Dendritic cell treated with granulocyte-macrophage colony-stimulating factor and Interleukin-4, amounts not matched to agents 40 ng/mL and 50 ng/mL, for 4 days (primary cell): ENCODE measurements at regions not wholly inside any gene's neighbourhood (a gene's known extent, or its start where the extent isn't known, plus 50 kb on each side); places are given as distances from the start of the nearest gene placed in this dataset.
"Not testable (repeated sequence)": the region's sequence is repeated elsewhere in the genome, so short reads cannot be mapped to it uniquely, and the experiment has no call there.

ENCODE experiments used
- H3K27ac Mint-ChIP-seq: one replicate; pipeline ENCODE4 v1.8.0; 2022; ENCODE audit warnings: mild to moderate bottlenecking, mixed read lengths
- H3K27me3 Mint-ChIP-seq: one replicate; pipeline ENCODE4 v1.8.0; 2022; ENCODE audit warnings: mild to moderate bottlenecking, mixed read lengths
- H3K36me3 Mint-ChIP-seq: one replicate; pipeline ENCODE4 v1.8.0; 2022; ENCODE audit warnings: low read depth, mixed read lengths
- H3K4me1 Mint-ChIP-seq: one replicate; pipeline ENCODE4 v1.8.0; 2022; ENCODE audit warnings: low read depth, mixed read lengths
- H3K4me3 Mint-ChIP-seq: one replicate; pipeline ENCODE4 v1.8.0; 2022; ENCODE audit warnings: mild to moderate bottlenecking, moderate library complexity, mixed read lengths
- H3K9me3 Mint-ChIP-seq: one replicate; pipeline ENCODE4 v1.8.0; 2022; ENCODE audit warnings: mixed read lengths
- intact Hi-C: fragments of 100-400 bp; cut with micrococcal nuclease; formaldehyde crosslinking; loops from one replicate; pipeline ENCODE4 v1.15.0; 2022

DNA sequence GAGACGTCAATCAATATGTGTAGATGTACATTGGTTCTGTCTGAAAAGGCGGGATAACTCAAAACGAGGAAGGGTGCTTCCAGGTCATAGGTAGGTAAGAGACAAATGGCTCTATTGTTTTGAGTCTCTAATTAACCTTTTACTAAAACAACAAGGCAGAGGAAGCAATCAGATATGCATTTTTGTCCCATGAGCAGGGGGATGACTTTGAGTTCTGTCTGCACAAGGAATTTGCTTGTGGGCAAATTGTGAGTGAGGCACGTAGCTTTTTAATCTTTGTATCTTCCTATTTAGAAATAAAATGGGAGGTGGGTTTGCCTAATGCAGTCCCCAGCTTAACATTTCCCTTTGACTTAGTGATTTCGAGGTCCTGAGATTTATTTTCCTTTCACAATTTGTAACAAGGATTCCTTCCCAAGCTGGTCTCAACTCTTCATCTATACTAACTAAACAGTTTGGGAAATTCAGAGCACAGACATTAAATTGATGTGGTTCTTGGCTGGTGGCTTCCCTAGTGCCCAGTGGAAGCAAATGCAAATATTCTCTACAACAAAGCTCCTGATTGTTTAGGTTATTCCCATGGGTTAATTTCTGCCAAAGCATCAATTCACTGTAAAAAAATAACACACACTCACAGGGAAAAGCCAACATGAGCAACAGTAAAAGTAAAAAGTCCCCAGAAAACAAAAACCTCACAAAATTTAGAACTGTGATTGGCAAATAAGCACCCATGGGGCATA lies 738.8 kb upstream of the SGO1 start:
- H3K4me3 Mint-ChIP-seq, result no peak overlapping the region

DNA sequence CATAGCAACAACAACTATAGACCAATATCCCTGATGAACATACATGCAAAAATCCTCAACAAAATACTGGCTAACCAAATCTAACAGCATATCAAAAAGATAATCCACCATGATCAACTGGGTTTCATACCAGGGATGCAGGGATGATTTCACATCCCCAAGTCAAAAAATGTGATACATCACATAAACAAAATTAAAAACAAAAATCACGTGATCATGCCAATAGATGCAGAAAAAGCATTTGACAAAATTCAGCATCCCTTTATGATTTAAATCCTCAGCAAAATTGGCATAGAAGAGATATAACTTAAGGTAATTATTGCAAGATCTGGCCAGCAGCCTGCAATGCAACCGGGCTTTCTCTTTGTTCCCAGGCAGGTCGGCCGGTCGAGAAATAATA lies 735.1 kb upstream of the SGO1 start:
- H3K9me3 Mint-ChIP-seq, result peaks cover 72% of the 10 kb centered on the region
- H3K4me1 Mint-ChIP-seq, H3K36me3 Mint-ChIP-seq, intact Hi-C loops, H3K4me3 Mint-ChIP-seq, H3K27ac Mint-ChIP-seq, H3K27me3 Mint-ChIP-seq: not testable (repeated sequence)

More for the DNA sequence above, 738.8 kb upstream of the SGO1 start:
- Mint-ChIP-seq H3K27ac (no peak overlapping the region), H3K9me3 (peaks cover 39% of the 10 kb centered on the region), H3K36me3 (no peaks in the 10 kb centered on the region), H3K27me3 (no peaks in the 10 kb centered on the region), H3K4me1 (no peaks in the 10 kb centered on the region)
- intact Hi-C loops, result no loop called here

DNA sequence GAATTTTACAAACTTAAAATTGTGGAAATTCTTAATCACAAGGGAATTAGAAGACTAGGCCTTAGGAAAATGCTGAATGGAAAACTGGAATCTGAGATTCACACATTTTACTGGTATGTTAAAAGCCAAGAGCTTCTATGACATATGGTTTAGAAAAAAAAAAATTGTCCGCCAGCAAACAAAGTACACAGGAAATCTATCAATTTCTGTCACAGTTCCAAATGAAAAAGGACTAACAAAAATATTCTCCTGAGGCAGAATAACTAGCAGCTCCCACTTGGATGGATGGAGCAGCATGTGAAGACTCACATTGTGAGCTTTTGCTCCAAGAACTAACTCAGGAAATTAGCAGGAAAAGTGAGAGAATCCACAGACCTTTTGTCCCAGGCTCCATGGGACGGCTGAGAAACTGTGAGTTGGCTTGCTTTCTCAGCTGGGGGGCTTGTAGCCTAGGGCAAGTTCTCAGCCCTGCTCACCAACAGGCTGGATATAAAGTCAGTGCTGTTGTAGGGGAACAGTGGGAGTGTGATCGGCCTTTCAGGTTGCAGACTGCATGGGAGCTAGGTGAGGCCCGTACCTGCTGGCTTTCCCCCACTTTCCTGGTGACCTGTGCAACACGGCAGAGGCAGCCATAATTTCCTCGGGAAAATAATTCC lies 731.1 kb upstream of the SGO1 start:
- peaks cover 57% of the 10 kb centered on the region for H3K9me3 Mint-ChIP-seq
- no peaks in the 10 kb centered on the region for H3K36me3 Mint-ChIP-seq
- no peaks in the 10 kb centered on the region for H3K27me3 Mint-ChIP-seq
- intact Hi-C loops, result no loop called here
- H3K27ac Mint-ChIP-seq, result no peak overlapping the region
- no peak overlapping the region for H3K4me3 Mint-ChIP-seq
- H3K4me1 Mint-ChIP-seq, result no peaks in the 10 kb centered on the region

DNA sequence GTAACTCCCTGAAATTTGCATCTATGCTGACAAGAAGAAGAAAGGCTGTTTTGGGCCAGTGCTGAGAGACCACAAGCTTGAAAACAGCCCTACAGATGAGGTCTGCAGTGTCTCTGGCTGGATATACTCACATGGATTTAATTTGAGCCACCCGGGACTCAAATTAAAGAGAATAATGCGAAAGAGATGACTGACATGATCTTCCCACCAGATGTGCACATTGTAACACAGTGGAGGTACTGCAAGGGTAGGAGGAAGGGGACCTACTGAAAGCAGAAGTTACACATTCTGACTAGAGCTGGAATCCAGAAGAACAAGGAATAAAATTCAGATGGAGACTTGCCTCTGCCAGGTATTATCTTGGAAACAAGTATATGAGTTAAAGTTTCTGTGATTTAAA lies 728.3 kb upstream of the SGO1 start:
- H3K36me3 Mint-ChIP-seq, result no peaks in the 10 kb centered on the region
- no peak overlapping the region for H3K4me3 Mint-ChIP-seq
- H3K4me1 Mint-ChIP-seq, result no peaks in the 10 kb centered on the region
- H3K27me3 Mint-ChIP-seq, result no peaks in the 10 kb centered on the region
- intact Hi-C loops, result no loop called here
- H3K9me3 Mint-ChIP-seq, result peaks cover 31% of the 10 kb centered on the region
- no peak overlapping the region for H3K27ac Mint-ChIP-seq

DNA sequence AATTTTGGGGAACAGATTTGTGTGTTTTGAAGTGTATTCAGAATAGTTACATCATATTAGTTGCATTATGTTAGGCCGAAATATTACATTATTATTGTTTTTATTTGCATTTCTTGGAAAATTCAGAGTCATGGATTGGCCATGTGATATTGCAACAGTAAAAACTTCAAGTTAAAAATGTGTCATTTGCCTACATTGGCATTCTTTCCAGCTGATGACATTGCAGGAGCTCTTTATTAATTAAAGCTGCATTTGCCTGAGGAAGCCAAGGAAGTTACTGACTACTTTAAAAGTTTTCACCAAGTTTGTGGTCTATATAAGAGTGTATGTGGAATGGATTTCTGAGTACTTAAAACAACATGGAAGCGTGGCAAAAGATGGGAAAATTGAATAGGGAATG lies 726.4 kb upstream of the SGO1 start:
- peaks cover 12% of the 10 kb centered on the region for H3K9me3 Mint-ChIP-seq
- no peaks in the 10 kb centered on the region for H3K27me3 Mint-ChIP-seq
- no peaks in the 10 kb centered on the region for H3K4me1 Mint-ChIP-seq
- intact Hi-C loops, result no loop called here
- H3K27ac Mint-ChIP-seq, result no peak overlapping the region
- H3K36me3 Mint-ChIP-seq, result no peaks in the 10 kb centered on the region
- H3K4me3 Mint-ChIP-seq, result no peak overlapping the region

DNA sequence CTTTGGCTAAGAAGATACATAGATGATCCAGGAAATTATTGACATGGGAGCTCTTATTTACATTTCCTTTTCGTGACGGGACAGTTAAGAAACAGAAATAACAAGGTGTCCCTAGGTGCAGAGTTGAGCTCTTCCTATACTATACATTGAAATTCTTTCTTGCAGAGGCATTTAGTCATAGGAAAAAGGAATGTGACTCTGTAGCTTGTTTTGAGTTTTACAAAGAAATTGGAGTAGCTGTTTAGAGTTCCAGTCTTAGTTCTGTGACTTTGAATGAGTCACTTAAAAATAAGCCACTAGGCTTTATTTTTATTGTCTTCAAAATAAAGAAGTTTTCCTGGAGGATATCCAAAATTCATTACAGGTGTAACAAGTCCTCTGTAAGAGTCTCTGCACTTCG lies 723.5 kb upstream of the SGO1 start:
- Mint-ChIP-seq H3K4me3 (no peak overlapping the region), H3K36me3 (no peaks in the 10 kb centered on the region)
- intact Hi-C loops, result no loop called here

DNA sequence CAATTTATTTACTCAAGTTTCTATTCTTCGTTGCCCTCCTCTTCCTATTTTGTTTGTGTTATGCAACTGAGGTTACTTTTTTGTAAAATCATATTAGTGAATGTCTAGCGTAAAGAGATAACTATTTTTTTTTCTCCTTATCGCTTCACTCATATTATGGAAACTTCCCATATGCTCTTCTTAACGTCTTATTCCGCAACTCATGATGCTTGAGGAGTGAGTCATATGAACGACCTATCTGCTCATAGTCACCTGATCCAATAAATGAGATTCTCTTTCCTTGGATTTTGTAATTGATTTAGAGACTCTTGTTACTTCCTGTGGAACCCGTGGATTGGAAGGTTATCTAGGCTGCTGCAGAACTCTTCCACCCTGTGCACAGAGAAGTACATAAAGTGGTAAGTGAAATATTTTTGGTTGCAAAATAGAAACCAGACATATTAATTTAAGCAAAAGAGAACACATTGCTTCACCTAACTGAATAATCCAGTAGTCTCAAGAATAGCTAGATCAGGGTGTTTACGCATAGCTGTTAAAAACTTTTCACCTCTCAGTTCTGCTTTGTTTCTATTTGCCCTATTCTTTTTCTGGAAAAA lies 719.3 kb upstream of the SGO1 start:
- Mint-ChIP-seq H3K27me3 (no peaks in the 10 kb centered on the region), H3K36me3 (no peaks in the 10 kb centered on the region), H3K9me3 (peaks cover 40% of the 10 kb centered on the region), H3K4me3 (no peak overlapping the region), H3K4me1 (no peaks in the 10 kb centered on the region), H3K27ac (no peak overlapping the region)
- intact Hi-C loops, result no loop called here

More for the DNA sequence above, 723.5 kb upstream of the SGO1 start:
- Mint-ChIP-seq H3K27me3 (no peaks in the 10 kb centered on the region), H3K27ac (no peak overlapping the region), H3K9me3 (peaks cover 10% of the 10 kb centered on the region), H3K4me1 (no peaks in the 10 kb centered on the region)

DNA sequence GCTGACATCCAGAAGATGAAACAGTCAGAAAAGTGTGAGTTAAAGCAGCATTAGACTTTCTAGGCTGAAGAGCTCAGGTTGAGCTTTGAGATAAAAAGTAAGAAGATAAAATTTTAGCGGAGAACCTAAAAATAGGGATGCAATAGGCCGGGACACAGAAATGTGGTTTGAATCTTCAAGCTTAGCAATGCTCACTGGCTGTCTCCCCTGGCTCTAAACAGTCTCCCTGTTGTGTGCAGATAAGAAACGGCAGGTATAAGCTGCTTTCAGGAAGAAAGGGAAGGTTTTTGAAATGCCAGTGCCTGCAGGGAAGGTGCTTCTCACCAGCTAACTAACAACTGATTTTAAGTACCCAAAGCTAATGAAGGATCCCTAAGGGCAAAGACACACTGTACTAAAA lies 718.7 kb upstream of the SGO1 start:
- Mint-ChIP-seq H3K36me3 (no peaks in the 10 kb centered on the region), H3K4me3 (no peak overlapping the region), H3K27ac (no peak overlapping the region), H3K4me1 (no peaks in the 10 kb centered on the region), H3K9me3 (peaks cover 46% of the 10 kb centered on the region), H3K27me3 (no peaks in the 10 kb centered on the region)
- intact Hi-C loops, result no loop called here

DNA sequence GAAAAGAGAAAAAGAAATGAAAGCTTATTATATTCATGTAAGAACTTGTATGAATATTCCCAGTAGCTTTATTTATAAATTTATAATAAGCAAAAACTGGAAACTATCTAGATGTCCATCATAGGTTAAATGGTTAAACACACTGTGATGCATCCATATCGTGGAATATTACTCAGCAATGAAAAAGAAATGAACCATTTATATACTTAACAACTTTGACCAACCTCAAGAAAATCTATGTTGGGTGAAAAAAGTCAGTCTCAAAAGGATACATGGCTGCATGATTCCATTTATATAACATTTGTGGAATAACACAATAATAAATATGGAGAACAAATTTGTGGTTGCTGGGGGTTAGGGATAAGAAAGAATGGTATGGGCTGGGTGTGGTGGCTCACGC lies 713.0 kb upstream of the SGO1 start:
- peaks cover 64% of the 10 kb centered on the region for H3K9me3 Mint-ChIP-seq
- no peaks in the 10 kb centered on the region for H3K27me3 Mint-ChIP-seq
- no peak overlapping the region for H3K4me3 Mint-ChIP-seq
- intact Hi-C loops, result no loop called here
- H3K36me3 Mint-ChIP-seq, result no peaks in the 10 kb centered on the region
- no peaks in the 10 kb centered on the region for H3K4me1 Mint-ChIP-seq
- H3K27ac Mint-ChIP-seq, result no peak overlapping the region

DNA sequence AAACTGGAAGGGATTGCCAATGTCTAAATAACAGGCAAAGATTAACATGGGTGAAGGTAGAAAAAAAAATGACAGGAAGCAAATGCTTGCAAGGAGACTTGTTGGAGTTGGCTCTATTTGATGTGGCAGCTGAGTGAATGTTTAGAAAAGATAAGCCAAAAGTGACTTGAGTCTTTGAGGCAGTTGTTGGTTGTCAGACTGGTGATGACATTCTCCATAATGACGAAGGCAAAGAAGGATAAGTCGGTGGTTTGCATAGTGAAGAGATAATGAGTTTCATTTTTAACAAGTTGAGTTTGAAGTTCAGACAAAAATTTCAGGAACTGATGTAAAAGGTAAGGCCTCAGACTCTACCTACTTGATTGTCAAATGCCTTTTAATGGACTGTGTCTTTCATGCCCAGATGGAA lies 704.1 kb upstream of the SGO1 start:
- no peak overlapping the region for H3K27ac Mint-ChIP-seq
- no peak overlapping the region for H3K4me3 Mint-ChIP-seq
- peaks cover 48% of the 10 kb centered on the region for H3K9me3 Mint-ChIP-seq
- H3K36me3 Mint-ChIP-seq, result no peaks in the 10 kb centered on the region
- H3K27me3 Mint-ChIP-seq, result no peaks in the 10 kb centered on the region
- intact Hi-C loops, result no loop called here
- H3K4me1 Mint-ChIP-seq, result no peaks in the 10 kb centered on the region

DNA sequence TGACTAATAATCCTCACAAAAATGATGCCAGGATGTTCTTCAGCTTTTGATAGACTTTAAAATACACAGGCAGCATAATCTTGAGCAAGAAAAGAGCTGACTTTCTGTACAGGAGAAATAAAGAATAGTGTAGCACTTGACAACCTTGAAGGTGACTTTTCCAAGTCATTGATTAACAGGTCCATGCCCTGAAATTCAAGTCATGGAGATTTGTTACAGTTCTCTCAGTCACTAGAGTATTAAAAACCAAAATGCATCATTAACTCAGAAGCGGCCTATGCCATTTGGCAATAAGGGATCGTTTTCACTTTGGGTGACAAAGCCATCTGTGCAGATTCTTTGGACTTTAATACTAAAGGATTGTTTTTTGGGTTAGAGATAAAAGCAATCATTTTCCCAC lies 692.7 kb upstream of the SGO1 start:
- intact Hi-C loops, result no loop called here
- H3K36me3 Mint-ChIP-seq, result no peaks in the 10 kb centered on the region
- H3K9me3 Mint-ChIP-seq, result peaks cover 54% of the 10 kb centered on the region
- H3K27ac Mint-ChIP-seq, result no peak overlapping the region
- no peaks in the 10 kb centered on the region for H3K27me3 Mint-ChIP-seq
- no peaks in the 10 kb centered on the region for H3K4me1 Mint-ChIP-seq
- no peak overlapping the region for H3K4me3 Mint-ChIP-seq

DNA sequence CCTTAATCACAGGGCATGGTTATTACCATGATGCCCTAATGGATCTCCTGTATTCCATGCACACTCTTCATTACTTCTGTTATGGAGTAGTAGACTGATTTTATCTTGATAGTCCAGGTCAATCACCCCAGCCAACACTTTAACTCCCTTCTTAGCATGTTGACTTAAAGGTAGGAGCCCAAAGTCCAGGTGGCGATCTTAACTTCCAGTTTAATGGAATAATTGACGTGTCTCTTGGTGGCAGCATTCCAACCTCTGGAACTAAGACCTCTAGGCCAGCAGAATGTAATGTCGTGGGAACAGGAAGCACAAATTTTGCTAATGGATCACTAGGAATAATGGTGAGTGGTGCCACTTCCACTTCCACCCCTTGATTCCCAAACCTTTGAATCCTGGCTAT lies 687.2 kb upstream of the SGO1 start:
- intact Hi-C loops, result no loop called here
- Mint-ChIP-seq H3K9me3 (peaks cover 48% of the 10 kb centered on the region), H3K27ac (no peak overlapping the region), H3K27me3 (no peaks in the 10 kb centered on the region), H3K4me3 (no peak overlapping the region), H3K36me3 (no peaks in the 10 kb centered on the region), H3K4me1 (no peaks in the 10 kb centered on the region)

DNA sequence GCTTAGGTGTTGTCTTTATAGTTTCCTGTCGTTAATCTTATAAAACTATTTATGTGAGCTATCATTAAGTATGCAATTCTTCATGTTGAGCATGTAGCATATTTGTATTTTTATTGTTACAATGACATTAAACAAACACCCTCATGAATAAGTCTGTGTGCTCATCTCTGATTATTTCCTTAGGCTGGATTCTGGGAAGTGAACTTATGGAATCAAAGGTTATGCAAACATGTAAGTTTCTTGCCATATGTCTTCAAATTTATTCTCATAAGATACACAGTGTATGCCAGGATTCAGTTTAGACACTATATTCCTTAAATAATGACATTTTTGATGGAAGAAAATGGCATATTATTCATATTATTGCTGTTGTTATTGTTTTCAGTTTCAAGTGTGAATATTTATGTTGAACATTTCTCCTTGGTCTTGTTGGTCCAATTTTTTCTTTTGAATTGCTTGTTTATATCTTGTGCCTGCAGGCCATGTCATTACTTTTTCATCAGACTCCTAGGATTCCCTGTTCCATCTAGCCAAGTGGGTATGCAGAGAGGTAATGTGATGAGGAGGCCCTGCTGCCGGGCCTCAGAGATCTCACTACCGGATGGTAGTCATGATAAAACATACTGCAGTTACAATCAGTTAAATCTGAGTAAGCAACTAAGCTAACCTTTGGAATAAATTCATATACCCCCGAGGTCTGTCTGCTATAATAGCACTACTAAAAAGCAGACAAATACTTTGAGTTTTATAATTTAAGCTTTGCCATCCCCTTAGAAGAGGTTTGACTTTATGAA lies 684.3 kb upstream of the SGO1 start:
- Mint-ChIP-seq H3K27me3 (no peaks in the 10 kb centered on the region), H3K27ac (no peak overlapping the region), H3K4me1 (no peaks in the 10 kb centered on the region), H3K36me3 (no peaks in the 10 kb centered on the region), H3K9me3 (peaks cover 32% of the 10 kb centered on the region), H3K4me3 (no peak overlapping the region)
- intact Hi-C loops, result no loop called here

DNA sequence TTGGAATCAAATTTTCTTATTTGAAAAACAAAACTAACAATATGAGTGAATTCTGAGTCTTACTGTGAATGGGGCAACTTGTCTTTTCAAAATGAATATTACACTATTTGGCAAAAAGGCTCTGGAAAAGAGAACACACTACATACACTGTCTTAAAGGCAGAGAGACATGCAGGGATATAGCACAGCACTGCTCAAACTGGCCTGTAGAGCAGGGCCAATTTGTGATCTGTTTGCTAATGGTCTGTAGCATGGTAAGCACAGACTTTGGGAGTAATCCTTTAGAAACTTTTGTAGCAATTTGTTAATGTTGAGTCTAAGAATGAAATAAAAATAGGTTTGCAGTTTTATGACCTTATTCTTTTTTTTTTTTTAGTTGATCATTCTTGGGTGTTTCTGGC lies 679.8 kb upstream of the SGO1 start:
- Mint-ChIP-seq H3K9me3 (peaks cover 54% of the 10 kb centered on the region), H3K27me3 (no peaks in the 10 kb centered on the region), H3K36me3 (no peaks in the 10 kb centered on the region), H3K4me1 (no peaks in the 10 kb centered on the region), H3K4me3 (no peak overlapping the region), H3K27ac (no peak overlapping the region)
- intact Hi-C loops, result no loop called here
